ENCODE measurements at regions not wholly inside any gene's neighbourhood (a gene's known extent, or its start where the extent isn't known, plus 50 kb on each side); places are given as distances from the start of the nearest gene placed in this dataset.
A peak's percentile ranks its signal among the peaks of the same experiment; 100 is the strongest.

GRCh38 chr1:198083549-198083948 lies 73.2 kb upstream of the NEK7 start:
- ATAC-seq (no peak), FAIRE-seq (no peak), DNase-seq (ENCODE audit: extremely low read depth in 1 of 4, low spot score in 3 of 4) (no peak)
- Histone ChIP-seq H3K9me1 (ENCODE audit: control insufficient read depth, insufficient read depth, low read length) (no peaks in the 10 kb centered on the region), H3K9me3 (replicated peaks; ENCODE audit: control insufficient read depth, insufficient read depth, low read depth, low read length) (no peaks in the 10 kb centered on the region), H3K9ac (ENCODE audit: insufficient read depth in 1 of 2, low read depth in 2 of 2, low read length in 2 of 2) (no peak overlapping the region), H3K4me2 (ENCODE audit: insufficient read depth, low read length) (no peak overlapping the region), H3K4me1 (replicated peaks in 1 of 2; ENCODE audit: control insufficient read depth in 2 of 2, insufficient read depth in 2 of 2, low read length in 2 of 2) (peaks cover 0 to 5% of the 10 kb centered on the region in 2 experiments; a peak in 2 of 5 replicates), H3K79me2 (ENCODE audit: control insufficient read depth, insufficient read depth, low read length) (no peaks in the 10 kb centered on the region), H2AFZ (ENCODE audit: low read depth, low read length) (no peak overlapping the region), H4K20me1 (replicated peaks; ENCODE audit: control insufficient read depth, insufficient read depth, low read length) (no peaks in the 10 kb centered on the region), H3K4me3 (no peak overlapping the region), H3K36me3 (ENCODE audit: control insufficient read depth, insufficient read depth, low read length) (no peaks in the 10 kb centered on the region), H3K27me3 (ENCODE audit: control insufficient read depth in 2 of 2, insufficient read depth in 2 of 2, low read length in 2 of 2) (no peaks in the 10 kb centered on the region), H3K27ac (ENCODE audit: extremely low read depth, low read depth, low read length) (no peak overlapping the region)
- intact Hi-C loops (cut with micrococcal nuclease): no loop called here
- no TSS peak for BruUV-seq (replicated peaks)
- TF ChIP-seq C11orf30 (IDR thresholded peaks at IDR 0.05; ENCODE audit: low read depth): peak; percentile 60
- peak; percentile 66 for TF ChIP-seq ZNF316 (IDR thresholded peaks at IDR 0.05)
- no peak for TF ChIP-seq ATF7 (IDR thresholded peaks at IDR 0.05)
- in situ Hi-C loops (cut with MboI): no loop called here
- WGBS (ENCODE audit: insufficient coverage, low coverage, missing lambda C conversion rate): 39% methylated on average over 2 of the region's 2 CpGs
- ChIA-PET CTCF (ENCODE audit: low intra/inter-chr PET ratio) (no interaction called here), POLR2A (no interaction called here)

- Histone ChIP-seq H3K79me2 (ENCODE audit: control insufficient read depth, insufficient read depth, low read length) (no peaks in the 10 kb centered on the region), H4K20me1 (replicated peaks; ENCODE audit: control insufficient read depth, insufficient read depth, low read length) (no peaks in the 10 kb centered on the region), H3K4me1 (replicated peaks in 1 of 2; ENCODE audit: control insufficient read depth in 2 of 2, insufficient read depth in 2 of 2, low read length in 2 of 2) (peaks cover 0 to 7% of the 10 kb centered on the region in 2 experiments; a peak in 2 of 5 replicates), H3K9me1 (ENCODE audit: control insufficient read depth, insufficient read depth, low read length) (no peaks in the 10 kb centered on the region), H3K9me3 (replicated peaks; ENCODE audit: control insufficient read depth, insufficient read depth, low read depth, low read length) (no peaks in the 10 kb centered on the region), H3K27ac (ENCODE audit: extremely low read depth, low read depth, low read length) (no peak overlapping the region), H3K4me2 (ENCODE audit: insufficient read depth, low read length) (no peak overlapping the region), H3K27me3 (ENCODE audit: control insufficient read depth in 2 of 2, insufficient read depth in 2 of 2, low read length in 2 of 2) (no peaks in the 10 kb centered on the region), H3K4me3 (no peak overlapping the region), H3K9ac (ENCODE audit: insufficient read depth in 1 of 2, low read depth in 2 of 2, low read length in 2 of 2) (no peak overlapping the region), H3K36me3 (ENCODE audit: control insufficient read depth, insufficient read depth, low read length) (no peaks in the 10 kb centered on the region), H2AFZ (ENCODE audit: low read depth, low read length) (peak overlapping the region; percentile 61)
- intact Hi-C loops (cut with micrococcal nuclease) (no loop called here), in situ Hi-C loops (cut with MboI) (no loop called here)
- POLR2A ChIA-PET: interaction anchor here (1.4 kb wide), 1 partner anchor 18 kb away, joined by 3 read pairs; no protein-coding TSS in a partner anchor
- DNase-seq (ENCODE audit: extremely low read depth in 1 of 4, low spot score in 3 of 4) (no peak), FAIRE-seq (no peak), ATAC-seq (no peak)
- 41% methylated on average over 5 of the region's 5 CpGs for WGBS (ENCODE audit: insufficient coverage, low coverage, missing lambda C conversion rate)
- CTCF ChIA-PET (ENCODE audit: low intra/inter-chr PET ratio): no interaction called here
- BruUV-seq (replicated peaks): no TSS peak
- no peak for TF ChIP-seq ZNF3 (CRISPR knock-in tag; IDR thresholded peaks at IDR 0.05)
- TF ChIP-seq CTCF (IDR thresholded peaks at IDR 0.05 in 2 of 3, conservative IDR thresholded peaks at IDR 0.05 in 1 of 3; ENCODE audit: insufficient read depth in 2 of 3, low read depth in 1 of 3, low read length in 3 of 3): 0 out of 6 replicates have a peak, but pooled peaks of 1 of the 3 experiments have one; percentile 1
- no peak for TF ChIP-seq ZNF23 (CRISPR knock-in tag; IDR thresholded peaks at IDR 0.05)
Observed at GRCh38 chr1:198084241-198084908, 72.4 kb upstream of the NEK7 start.

Data from K562 (cell line).